Fibroblast of pulmonary artery (primary cell): ENCODE measurements at regions not wholly inside any gene's neighbourhood (a gene's known extent, or its start where the extent isn't known, plus 50 kb on each side); places are given as distances from the start of the nearest gene placed in this dataset.

Experiments
- DNase-seq: peaks from one replicate; pipeline ENCODE4 v3.0.0-alpha.2; 2010; ENCODE audit warnings: low read depth
- H3K4me3 ChIP-seq: replicated peaks from 2 replicates; pipeline ENCODE4 v1.5.1; 2011; ENCODE audit warnings: low read depth, mild to moderate bottlenecking, control low read depth, low read length, moderate library complexity
- CTCF ChIP-seq: IDR thresholded peaks from 2 replicates; pipeline ENCODE4 v1.5.1; 2011; ENCODE audit warnings: mild to moderate bottlenecking, control low read depth, low read length, inconsistent platforms; ENCODE audit errors: missing control alignments

- no peak for TF ChIP-seq CTCF
- DNase-seq, result no peak
Measured at GRCh38 chr11:37967635-37968034, 1369.6 kb upstream of the RAG2 start.

GRCh38 chr11:37963440-37963839 lies 1365.4 kb upstream of the RAG2 start:
- DNase-seq, result no peak
- H3K4me3 ChIP-seq, result no peak overlapping the region
- no peak for TF ChIP-seq CTCF

More at GRCh38 chr11:37967635-37968034, 1369.6 kb upstream of the RAG2 start:
- no peak overlapping the region for H3K4me3 ChIP-seq

- no peak overlapping the region for H3K4me3 ChIP-seq
- TF ChIP-seq CTCF, result no peak
- no peak for DNase-seq
Measured at GRCh38 chr11:37957717-37958116, 1359.7 kb upstream of the RAG2 start.

- peak; percentile 19 for DNase-seq
- no peak overlapping the region for H3K4me3 ChIP-seq
- no peak for TF ChIP-seq CTCF
Measured at GRCh38 chr11:37951996-37952395, 1354.0 kb upstream of the RAG2 start.

- no peak for TF ChIP-seq CTCF
- no peak overlapping the region for H3K4me3 ChIP-seq
- no peak for DNase-seq
Measured at GRCh38 chr11:37948258-37948657, 1350.2 kb upstream of the RAG2 start.

- no peak overlapping the region for H3K4me3 ChIP-seq
- no peak for DNase-seq
- no peak for TF ChIP-seq CTCF
Measured at GRCh38 chr11:37947821-37948220, 1349.8 kb upstream of the RAG2 start.

- DNase-seq, result peak; percentile 76
Measured at GRCh38 chr11:37946155-37946766, 1348.2 kb upstream of the RAG2 start.

More at GRCh38 chr11:37946155-37946766, 1348.2 kb upstream of the RAG2 start:
- TF ChIP-seq CTCF, result peak; percentile 78
- H3K4me3 ChIP-seq, result no peak overlapping the region
